ENCODE measurements at regions not wholly inside any gene's neighbourhood (a gene's known extent, or its start where the extent isn't known, plus 50 kb on each side); places are given as distances from the start of the nearest gene placed in this dataset.

DNA sequence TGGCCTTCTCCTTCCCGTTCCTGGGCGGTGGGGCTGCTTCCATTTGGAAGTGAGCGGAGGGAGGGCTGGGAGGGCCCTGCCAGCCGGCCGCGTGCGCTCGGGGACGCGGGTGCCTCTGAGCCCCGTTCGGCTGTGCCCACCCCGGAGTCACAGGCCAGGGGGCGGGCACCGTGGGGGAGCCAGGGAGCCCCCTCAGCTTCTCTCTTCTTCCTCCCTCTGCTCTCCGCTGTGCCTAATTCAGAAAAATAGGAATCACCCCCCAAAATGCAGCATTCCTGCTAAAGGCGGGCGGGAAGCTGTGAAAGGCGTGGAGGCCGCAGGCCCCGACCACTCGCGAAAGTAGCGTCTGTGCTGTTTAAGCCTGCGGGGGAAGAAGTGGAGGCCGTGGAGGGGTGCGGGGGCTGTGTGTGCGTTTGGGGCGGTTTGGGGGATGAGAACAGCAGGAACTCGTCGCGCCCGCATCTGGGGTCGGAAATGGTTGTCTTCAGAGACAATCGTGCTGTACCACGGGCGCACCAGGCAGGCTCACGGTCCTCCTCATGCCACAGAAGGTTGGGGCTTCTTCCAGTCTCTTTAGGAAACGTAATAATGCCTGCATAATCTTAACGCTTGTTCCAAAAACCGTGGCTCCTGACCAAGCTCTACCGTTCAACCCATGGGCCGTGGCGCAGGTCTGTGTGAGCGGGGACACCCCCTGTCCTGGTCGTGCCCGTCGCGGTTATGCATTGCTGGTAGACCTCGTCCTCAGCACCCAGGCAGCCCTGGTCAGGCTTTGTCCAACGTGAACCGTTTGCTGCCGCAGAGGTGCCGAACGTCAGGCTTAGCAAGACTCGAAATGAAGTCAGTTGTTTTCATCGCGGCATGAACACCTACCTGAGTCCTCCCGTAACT is 110.4 kb upstream of the SOX1 start:
- Histone ChIP-seq H3K4me3 (ENCODE audit: low read depth, low read length) (no peak overlapping the region), H3K27me3 (ENCODE audit: control insufficient read depth, insufficient read depth, low read length) (no peaks in the 10 kb centered on the region), H3K36me3 (ENCODE audit: control insufficient read depth, insufficient read depth, low read length) (no peaks in the 10 kb centered on the region)
- TF ChIP-seq, protein P1, sequence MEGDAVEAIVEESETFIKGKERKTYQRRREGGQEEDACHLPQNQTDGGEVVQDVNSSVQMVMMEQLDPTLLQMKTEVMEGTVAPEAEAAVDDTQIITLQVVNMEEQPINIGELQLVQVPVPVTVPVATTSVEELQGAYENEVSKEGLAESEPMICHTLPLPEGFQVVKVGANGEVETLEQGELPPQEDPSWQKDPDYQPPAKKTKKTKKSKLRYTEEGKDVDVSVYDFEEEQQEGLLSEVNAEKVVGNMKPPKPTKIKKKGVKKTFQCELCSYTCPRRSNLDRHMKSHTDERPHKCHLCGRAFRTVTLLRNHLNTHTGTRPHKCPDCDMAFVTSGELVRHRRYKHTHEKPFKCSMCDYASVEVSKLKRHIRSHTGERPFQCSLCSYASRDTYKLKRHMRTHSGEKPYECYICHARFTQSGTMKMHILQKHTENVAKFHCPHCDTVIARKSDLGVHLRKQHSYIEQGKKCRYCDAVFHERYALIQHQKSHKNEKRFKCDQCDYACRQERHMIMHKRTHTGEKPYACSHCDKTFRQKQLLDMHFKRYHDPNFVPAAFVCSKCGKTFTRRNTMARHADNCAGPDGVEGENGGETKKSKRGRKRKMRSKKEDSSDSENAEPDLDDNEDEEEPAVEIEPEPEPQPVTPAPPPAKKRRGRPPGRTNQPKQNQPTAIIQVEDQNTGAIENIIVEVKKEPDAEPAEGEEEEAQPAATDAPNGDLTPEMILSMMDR (IDR thresholded peaks at IDR 0.05; ENCODE audit: insufficient read depth, low read length, severe bottlenecking) = no peak
- FAIRE-seq (no peak), DNase-seq (ENCODE audit: low read depth) (no peak)

DNA sequence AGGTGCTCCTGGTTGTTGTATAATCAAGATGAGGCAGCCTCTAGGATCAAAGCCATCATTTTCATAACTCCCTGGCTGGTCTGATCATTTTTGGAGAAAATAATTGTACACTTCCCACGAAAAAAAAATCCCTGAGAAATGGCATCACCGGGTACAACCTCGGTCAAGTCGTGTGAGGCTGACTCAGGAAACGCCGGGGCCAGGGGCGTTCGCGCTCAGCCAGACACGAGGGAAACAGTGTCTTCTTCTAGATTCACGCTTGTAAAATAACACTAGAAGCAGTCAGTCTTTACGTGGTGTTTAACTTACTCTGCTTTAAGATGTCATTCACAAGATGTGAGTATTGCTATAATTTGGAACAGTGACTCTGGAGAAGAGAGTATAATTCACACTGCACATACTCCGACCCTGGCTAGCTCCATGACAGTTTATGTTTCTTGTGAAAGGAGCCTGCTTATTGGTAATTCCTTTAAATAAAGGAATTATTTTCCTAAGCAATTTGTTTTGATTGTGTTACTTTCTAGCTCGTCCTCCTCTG is 109.0 kb upstream of the SOX1 start:
- TF ChIP-seq, protein P1 (IDR thresholded peaks at IDR 0.05; ENCODE audit: insufficient read depth, low read length, severe bottlenecking) = no peak
- FAIRE-seq = no peak
- DNase-seq (ENCODE audit: low read depth) = no peak
- no peaks in the 10 kb centered on the region for H3K27me3 ChIP-seq (ENCODE audit: control insufficient read depth, insufficient read depth, low read length)
- H3K4me3 ChIP-seq (ENCODE audit: low read depth, low read length) = no peak overlapping the region
- no peaks in the 10 kb centered on the region for H3K36me3 ChIP-seq (ENCODE audit: control insufficient read depth, insufficient read depth, low read length)

DNA sequence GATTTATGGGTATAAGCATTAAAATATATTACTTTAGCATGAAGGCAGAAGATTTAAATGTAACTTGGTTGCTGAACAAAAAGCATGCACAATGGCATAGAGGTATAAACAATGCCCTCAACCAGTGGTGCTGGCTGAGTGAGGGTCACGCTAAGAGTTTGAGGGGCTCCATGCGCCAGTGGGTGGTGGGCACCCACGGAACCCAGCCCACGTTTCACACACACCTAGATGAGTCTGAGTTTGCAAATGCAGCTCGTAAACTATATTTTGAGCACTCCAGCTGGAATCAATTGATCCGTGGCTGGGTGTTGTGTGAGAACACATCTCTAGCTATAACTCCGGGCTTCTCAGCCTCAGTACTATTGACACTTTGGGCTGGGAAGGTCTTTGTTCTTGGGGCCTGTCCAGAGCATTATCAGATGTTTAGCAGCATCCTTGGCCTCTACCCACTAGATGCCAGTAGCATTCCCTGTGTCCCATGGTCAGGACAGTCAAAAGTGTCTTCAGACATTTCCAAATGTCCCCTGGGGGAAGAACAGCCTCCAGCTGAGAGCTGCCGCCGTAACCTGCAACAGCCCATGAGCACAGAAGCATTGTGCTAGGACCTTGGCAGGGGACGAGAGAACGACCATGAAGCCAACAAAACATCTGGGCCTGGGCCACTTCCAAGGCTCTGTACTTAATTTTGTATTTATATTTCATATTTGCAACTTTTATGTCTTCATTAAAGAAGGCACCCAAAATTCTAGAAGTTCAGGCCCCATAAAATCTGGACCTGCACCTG is 108.1 kb upstream of the SOX1 start:
- TF ChIP-seq, protein P1 (IDR thresholded peaks at IDR 0.05; ENCODE audit: insufficient read depth, low read length, severe bottlenecking) = no peak
- Histone ChIP-seq H3K36me3 (ENCODE audit: control insufficient read depth, insufficient read depth, low read length) (no peaks in the 10 kb centered on the region), H3K27me3 (ENCODE audit: control insufficient read depth, insufficient read depth, low read length) (no peaks in the 10 kb centered on the region), H3K4me3 (ENCODE audit: low read depth, low read length) (no peak overlapping the region)
- DNase-seq (ENCODE audit: low read depth) = no peak
- no peak for FAIRE-seq

DNA sequence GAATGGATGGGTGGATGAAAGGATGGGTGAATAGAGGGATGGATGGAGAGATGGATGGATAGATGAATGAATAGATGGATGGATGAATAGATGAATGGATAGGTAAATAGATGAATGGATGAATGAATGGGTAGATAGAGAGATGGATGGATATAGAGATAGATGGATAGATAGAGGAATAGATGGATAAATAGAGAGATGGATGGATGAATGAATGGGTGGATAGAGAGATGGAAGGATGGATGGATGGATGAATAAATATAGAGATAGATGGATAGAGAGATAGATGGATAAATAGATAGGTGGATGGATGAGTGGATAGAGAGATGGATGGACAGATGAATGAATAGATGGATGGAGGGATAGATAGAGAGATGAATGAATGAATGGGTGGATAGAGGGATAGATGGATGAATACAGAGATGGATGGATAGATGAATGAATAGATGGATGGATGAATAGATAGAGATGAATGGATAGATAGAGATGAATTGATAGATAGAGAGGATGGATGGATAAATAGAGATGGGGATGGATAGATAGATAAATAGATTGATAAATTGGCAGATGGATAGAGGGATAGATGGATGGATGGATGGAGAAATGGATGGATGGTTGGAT is 106.7 kb upstream of the SOX1 start:
- Histone ChIP-seq H3K4me3 (ENCODE audit: low read depth, low read length) (no peak overlapping the region), H3K27me3 (ENCODE audit: control insufficient read depth, insufficient read depth, low read length) (no peaks in the 10 kb centered on the region), H3K36me3 (ENCODE audit: control insufficient read depth, insufficient read depth, low read length) (no peaks in the 10 kb centered on the region)
- DNase-seq (ENCODE audit: low read depth) (no peak), FAIRE-seq (no peak)
- TF ChIP-seq, protein P1 (IDR thresholded peaks at IDR 0.05; ENCODE audit: insufficient read depth, low read length, severe bottlenecking) = no peak

DNA sequence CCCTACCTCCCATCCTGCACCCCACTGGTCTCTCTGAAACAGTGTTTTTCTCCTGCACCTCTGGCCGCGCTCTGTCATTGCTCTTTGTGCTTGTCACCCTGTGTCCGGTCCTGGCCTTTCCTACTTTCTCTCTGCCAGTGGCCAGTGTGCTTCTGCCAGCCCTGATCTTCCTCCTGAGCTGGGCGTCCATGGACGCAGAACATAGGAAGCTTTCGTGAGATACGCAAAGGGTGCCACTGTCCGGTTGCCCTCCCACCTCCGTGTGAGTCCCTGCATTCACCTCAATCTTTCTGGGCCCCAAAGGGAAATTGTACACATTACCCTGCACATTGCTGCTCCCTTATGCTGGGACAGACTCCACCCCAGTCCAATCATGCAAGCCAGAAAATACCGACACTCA is 105.7 kb upstream of the SOX1 start:
- no peak for DNase-seq (ENCODE audit: low read depth)
- FAIRE-seq = no peak
- no peak overlapping the region for H3K4me3 ChIP-seq (ENCODE audit: low read depth, low read length)
- TF ChIP-seq, protein P1 (IDR thresholded peaks at IDR 0.05; ENCODE audit: insufficient read depth, low read length, severe bottlenecking) = no peak
- no peaks in the 10 kb centered on the region for H3K27me3 ChIP-seq (ENCODE audit: control insufficient read depth, insufficient read depth, low read length)
- H3K36me3 ChIP-seq (ENCODE audit: control insufficient read depth, insufficient read depth, low read length) = no peaks in the 10 kb centered on the region
